GM18861 (cell line): ENCODE measurements at regions not wholly inside any gene's neighbourhood (a gene's known extent, or its start where the extent isn't known, plus 50 kb on each side); places are given as distances from the start of the nearest gene placed in this dataset.

Source experiments
- ATAC-seq: cut with Tn5 transposase; IDR thresholded peaks from one replicate; pipeline ENCODE4 v1.9.1; 2021; ENCODE audit not compliant: unreplicated experiment

DNA sequence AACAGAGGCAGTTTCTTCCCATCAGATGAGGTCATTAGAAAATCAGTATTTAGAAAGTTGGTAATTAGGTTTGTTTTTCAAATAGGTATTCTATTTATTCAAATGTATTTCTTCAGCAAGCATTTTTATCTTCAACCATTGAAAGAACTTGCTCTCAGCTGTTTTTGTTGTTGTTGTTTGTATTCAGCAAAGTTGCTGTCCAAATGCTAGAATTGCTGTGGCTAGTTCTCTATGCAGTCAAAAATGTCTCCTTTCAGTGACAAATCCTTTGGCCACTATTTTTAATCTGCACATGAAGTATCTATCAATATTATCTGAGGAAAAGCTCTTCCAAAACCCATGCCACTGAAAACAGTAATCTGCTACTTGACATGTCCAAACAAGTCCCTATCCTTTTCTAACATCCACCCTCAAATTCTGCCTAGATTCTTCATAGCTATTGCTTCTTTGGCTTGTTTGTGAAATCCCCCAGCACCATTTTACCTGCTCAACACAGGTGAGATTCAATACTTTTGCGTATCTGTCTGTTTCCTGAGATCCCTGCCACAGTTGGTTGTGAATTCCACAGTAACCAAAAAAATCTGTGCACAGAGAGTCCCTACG, 1005.4 kb downstream of the GRIK2 start:
- no peak for ATAC-seq

DNA sequence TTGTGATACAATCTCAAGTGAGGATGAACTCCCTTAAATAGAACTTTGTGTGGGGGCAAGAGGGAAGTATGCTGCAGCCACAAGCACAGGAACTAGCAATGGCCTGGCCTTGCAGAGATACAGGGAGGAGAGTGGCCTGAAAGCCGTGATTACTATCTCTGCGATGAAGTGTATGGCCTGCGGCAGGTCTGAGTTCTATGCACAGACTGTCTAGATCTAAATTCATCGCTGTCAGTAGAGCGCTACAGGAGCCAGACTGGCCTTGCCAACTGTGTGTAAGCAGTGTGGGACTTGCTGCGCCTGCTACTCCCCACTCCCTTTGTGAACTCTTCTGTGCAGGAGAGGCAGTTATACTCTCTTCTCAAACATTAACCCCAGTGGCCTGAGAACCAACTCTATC, 997.0 kb downstream of the GRIK2 start:
- ATAC-seq = no peak

DNA sequence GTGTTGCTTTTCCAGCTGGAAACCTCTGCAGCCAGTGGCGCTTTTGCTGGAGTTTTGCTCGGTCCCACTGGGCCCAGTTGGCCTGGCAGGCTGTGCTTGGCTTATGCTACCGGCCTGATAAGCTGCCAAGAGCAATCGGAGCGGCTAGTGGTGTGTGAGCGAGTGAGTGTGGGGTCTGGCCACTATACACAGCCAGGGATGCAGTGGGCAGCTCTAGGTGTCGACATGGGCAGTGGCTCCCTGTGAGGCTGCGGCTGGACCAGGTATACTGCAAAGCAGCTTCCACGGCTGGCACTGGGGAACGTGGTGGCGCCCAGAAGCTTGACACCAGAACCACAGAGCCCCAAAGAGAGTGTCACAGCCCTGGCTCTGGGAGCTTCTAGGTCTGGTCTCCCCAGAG, 996.5 kb downstream of the GRIK2 start:
- ATAC-seq = no peak

DNA sequence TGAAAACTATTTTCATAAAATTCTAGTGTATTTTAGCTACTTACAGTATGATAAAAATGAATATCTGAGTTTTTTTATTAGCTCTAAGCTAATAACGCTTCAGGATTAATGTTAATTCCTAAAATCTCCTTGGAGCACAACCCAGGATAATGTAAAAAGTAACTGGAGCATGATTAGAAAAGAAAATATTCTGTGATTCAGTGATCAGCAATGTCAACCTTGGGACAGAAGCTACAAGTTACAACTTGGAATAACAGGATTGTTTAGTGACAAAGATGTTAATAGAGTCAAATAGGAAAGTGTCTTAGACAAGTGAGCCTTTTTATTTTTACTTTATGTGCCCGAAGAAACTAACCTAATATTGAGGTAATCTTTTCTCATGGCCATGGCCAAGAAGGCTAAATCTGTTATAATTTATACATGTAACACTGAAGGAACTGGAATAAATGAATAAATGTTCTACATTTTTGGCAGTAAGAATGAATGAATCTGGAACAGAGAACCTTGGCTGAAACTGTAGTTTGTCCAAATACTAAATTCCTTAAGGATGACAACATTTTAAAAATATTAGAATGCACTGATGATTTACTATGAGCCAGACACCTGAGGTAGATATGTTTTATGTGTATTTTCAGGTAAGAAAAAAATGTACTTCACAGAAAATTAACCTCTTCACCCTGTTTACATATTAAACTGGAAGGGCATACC, 994.0 kb downstream of the GRIK2 start:
- ATAC-seq = no peak

DNA sequence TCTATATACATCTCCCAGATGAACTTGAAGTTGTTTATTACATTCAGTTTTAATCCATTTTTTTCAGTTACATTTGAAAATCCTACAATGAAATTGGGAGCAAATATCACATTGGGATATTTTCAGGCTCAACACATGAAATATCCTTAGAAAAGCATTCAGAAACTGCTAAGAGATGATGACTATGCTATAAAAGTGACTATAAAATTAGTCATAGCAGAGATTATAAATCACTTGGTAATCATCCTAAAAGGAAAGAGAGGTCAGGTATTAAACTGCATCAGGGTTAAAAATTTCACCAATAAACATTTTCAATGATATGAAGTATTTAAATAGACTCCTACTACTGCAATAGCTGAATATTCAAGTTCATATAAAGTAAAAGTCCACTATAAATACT, 987.7 kb downstream of the GRIK2 start:
- ATAC-seq = no peak

DNA sequence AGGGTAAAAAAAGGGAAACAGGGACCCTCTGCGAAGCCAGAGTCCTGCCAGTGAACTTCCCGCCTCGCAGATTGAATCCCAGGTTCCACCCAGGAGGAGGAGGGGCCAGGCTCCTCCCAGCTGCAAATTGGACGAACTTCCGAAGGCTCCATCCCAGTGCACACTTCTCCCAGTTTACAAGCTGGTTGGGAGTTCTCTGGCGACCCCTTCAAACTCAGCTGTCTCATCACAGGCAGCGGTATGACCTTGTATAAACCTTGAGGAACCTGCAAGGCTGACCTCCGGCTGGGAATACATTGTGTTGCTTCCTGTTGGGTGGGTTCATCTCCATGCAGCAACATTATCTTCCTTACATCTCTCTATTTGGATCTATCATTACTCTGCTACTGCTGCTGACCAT, 962.7 kb downstream of the GRIK2 start:
- no peak for ATAC-seq

DNA sequence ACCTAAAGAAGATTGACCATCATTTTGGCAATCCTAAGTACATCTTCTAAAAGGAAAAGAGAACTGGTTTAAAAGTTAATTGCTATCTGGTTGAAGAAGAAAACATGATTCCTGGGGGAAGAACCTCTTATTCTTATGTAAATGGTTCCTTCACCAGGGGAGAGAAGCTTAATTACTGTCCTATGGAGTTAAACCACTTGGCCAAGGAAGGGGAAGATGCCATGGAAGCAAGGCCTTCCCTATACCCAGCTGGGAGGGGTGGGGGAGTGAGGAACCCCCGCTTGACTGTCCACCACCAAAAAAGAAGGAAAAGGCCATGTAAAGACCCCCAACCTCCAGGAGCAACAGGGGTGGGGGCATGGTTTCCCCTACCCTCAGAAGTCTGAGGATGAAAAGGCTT, 962.1 kb downstream of the GRIK2 start:
- no peak for ATAC-seq

DNA sequence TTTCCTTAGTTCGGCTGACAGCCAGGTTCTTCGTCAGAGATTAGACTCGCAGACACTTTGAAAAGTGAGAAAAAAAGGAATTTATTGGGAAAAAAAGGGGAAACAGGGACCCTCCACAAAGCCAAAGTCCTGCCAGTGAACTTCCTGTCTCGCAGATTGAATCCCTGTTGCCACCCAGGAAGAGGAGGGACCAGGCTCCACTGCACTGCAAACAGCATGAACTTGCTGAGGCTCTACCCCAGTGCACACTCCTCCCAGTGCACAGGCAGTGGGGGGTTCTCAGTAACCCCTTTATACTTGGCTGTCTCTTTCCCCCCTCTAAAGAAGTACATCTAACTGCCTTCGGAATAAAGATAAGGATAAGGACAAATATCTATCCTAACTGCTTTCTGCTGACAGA, 959.0 kb downstream of the GRIK2 start:
- ATAC-seq = no peak

DNA sequence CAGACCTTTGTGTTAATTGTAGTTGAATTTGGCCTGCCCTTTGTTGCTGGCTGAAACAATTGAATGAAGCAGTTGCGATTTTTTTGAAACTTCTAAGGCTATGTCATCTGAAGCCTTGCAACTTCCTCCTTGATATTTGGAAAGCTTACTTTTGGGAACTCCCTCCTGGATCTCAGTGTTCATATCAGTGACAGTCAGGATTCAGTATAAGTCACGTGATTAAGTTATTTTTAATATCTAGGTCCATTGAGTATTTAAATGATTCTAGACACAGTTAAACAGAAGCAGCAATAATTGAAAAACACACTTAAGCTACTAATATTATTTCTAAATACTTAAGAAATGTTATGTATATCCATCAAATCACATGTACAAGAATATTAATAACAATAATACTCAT, 951.3 kb downstream of the GRIK2 start:
- ATAC-seq = no peak

DNA sequence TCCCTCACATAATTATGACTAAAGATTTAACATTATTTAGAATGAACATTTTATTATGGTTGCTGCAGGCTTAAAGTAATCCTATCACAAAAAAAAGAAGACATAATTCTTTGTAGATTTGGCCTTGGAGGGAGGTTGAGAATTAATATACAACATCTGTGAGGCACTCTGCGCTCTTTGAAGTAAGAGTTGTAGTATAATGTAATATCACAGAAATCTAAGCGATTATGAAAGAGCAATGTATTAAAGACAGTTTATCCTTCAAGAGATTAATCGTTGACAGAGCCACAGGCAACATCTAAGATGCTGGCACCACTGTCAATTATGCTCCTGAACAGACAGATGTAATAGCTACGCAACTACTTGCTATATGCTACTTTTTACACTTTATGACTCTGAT, 946.8 kb downstream of the GRIK2 start:
- ATAC-seq = no peak

DNA sequence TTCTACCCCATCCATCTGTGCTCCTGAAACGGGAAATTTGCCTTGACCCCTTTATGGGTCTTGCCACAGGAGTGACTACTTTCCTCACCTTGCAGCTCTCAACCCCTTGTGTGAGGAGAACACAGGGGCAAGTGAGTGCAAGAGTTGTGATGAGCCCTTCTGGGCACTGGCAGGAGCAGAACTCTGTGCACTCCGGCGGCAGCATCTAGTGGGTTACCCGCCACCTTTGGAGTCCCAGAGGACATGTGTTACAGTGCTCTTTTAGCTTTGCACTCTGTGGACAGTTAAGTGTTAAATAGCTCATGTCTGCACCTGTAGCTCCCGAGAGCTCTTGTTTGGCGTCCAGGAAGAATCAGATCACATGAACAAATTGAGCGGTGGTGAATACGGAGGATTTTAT, 940.2 kb downstream of the GRIK2 start:
- ATAC-seq = no peak

DNA sequence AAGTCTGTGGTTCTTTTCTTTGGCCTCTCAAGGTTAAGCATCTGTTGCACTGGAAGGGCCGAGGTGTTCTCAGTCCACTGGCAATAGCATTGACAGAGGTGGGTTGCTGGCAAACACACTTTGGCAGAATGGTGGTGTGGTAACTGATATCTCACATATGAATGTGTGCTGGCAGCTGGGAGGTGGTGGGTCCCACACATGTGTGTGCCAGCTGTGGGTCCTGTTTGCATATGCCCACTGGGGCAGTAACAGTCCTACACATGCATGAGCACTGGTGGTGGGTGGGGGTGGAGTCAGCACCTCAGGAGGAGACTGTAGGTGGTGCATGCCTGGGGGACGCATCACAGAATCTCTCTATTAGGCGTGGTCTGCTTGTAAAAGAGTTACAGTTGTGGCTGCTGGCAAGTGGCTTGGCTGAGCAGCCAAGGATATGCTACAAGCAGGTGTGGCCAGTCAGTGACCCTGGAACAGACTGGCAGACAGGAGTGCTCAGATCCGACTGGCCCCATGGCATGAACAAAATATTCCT, 934.3 kb downstream of the GRIK2 start:
- ATAC-seq = no peak

DNA sequence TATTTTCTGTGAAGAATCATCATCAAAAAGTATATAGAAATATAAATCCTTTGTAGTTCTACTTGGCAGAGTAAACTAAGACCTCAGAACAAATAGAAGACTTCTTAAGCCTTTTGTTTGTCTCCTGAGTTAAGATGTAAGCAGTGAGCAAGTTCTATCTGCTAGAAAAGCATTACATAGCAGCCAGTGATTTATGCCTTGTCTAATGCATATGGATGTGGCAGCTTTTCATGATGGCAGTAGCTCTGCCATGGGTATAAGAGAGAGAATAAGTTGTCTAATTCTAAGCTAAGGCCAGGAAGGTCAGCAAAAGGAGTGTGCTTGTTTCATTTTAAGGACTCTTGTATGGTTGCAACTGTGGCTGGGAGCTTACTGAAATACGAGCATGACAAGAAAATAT, 920.2 kb downstream of the GRIK2 start:
- ATAC-seq = no peak

DNA sequence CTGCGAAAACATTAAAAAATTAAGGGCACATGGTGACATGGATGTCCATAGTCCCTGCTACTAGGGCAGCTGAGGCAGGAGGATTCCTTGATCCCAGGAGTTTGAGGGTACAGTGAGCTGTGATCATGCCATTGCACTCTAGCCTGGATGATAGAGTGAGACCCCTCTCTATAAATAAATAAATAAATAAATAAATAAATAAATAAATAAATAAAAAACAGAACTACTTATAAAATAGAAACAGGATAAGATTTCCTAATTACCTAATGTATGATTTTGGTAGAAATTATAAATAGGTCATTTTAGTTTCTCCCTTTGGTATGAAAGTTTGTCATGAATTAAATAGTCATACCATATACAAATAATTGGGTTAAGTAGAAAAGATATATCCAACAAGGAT, 916.2 kb downstream of the GRIK2 start:
- ATAC-seq = no peak

DNA sequence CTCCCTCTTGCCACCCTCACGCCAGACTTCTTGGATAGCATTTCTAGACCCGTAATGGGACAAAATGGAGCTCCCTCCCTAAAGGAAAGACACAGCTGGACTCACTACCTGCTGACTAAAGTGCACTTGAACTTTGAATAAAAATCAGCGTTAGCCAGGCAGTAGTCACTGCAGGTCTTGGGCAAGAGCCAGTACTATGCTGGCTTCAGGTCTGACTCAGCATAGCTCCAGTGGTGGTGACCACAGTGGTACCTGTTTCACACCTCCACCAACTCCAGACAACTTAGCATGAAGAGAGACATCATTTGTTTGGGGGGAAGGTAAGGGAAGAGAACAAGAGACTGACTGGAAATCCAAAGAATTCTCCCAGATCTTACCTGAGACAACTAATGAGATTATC, 906.8 kb downstream of the GRIK2 start:
- ATAC-seq = no peak

DNA sequence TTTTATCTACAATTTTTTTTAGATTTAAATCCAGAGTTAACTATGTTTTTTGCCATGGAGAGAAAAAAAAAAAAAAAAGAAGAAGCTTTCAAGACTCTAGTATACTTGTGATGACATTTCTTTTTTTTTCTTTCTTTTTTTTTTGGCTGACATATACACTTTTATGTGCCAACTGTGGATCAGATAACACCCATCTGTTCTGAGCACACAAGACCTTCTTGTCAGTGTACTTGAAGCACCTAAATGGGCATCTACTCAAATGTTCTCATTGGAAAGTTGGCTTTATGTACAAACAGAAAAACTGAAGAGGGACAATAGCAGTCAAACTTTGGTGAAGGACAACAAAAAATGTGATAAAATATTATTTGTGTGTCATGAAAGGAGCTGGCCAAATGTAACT, 904.5 kb downstream of the GRIK2 start:
- ATAC-seq = no peak
